K562 (cell line): ENCODE measurements at regions not wholly inside any gene's neighbourhood (a gene's known extent, or its start where the extent isn't known, plus 50 kb on each side); places are given as distances from the start of the nearest gene placed in this dataset.

Source experiments
- ATAC-seq: fragments of 200-7000 bp; cut with Tn5 transposase; 3 replicates; pipeline ENCODE4 v1.9.1; 2020; ENCODE audit warnings: moderate library complexity
- BruUV-seq: library from RNA; stranded (reverse); fragments of 400-500 nt; replicated peaks from 2 replicates; lab custom pipeline; 2021; lab: Mats Ljungman, UMichigan
- CTCF ChIA-PET: fragments of 300-600 bp; formaldehyde crosslinking; extraction: SDS; loops from one replicate; lab custom pipeline; 2021; ENCODE audit warnings: low intra/inter-chr PET ratio; lab: Yijun Ruan, JAX
- POLR2A ChIA-PET: fragments of 300-600, 350-650 bp; sonication (Branson Sonifier 250); formaldehyde crosslinking; extraction: SDS; loops from one replicate; lab custom pipeline; 2021; ENCODE audit warnings: antibody characterized with exemption, inconsistent platforms; lab: Yijun Ruan, JAX
- DNase-seq, 4 experiments: peaks; one replicate each; pipeline versions ENCODE4 v3.0.0 to v3.0.0-alpha.2; 2011 to 2018; ENCODE audit warnings: low spot score in 3 of 4, mixed read lengths in 3 of 4; ENCODE audit errors: extremely low read depth in 1 of 4
- FAIRE-seq: peaks from 2 replicates; lab custom pipeline; 2011; peaks lifted over from hg19 to GRCh38; lab: Jason Lieb, UNC
- H2AFZ ChIP-seq: 2 replicates; pipeline ENCODE4 v1.6.0; 2011; ENCODE audit warnings: low read depth, low read length, control low read depth, inconsistent platforms
- H3K27ac ChIP-seq: fragments of 200-600 bp; 3 replicates; pipeline ENCODE4 v1.8.0; 2011; ENCODE audit warnings: low read depth, mild to moderate bottlenecking, control low read depth, inconsistent platforms, low read length, moderate library complexity, mixed read lengths; ENCODE audit errors: extremely low read depth
- H3K27me3 ChIP-seq, 2 experiments: fragments of 300-600 bp in 1 of 2; 2 replicates in 1 of 2; 3 replicates in 1 of 2; pipeline versions ENCODE4 v1.6.0 to v1.8.0; 2011; ENCODE audit warnings: inconsistent platforms in 2 of 2, low read length in 2 of 2, mild to moderate bottlenecking in 1 of 2, mixed read lengths in 1 of 2, moderate library complexity in 1 of 2; ENCODE audit not compliant: control insufficient read depth in 2 of 2, insufficient read depth in 2 of 2
- H3K36me3 ChIP-seq: fragments of 300-600 bp; 3 replicates; pipeline ENCODE4 v1.8.0; 2011; ENCODE audit warnings: mild to moderate bottlenecking, low read length, inconsistent platforms; ENCODE audit not compliant: control insufficient read depth, insufficient read depth
- H3K4me1 ChIP-seq, 2 experiments: fragments of 200-600 bp in 1 of 2; replicated peaks in 1 of 2; 2 replicates in 1 of 2; 3 replicates in 1 of 2; pipeline versions ENCODE4 v1.5.1 to v1.8.0; 2011; ENCODE audit warnings: inconsistent platforms in 2 of 2, low read length in 2 of 2, mild to moderate bottlenecking in 1 of 2, mixed read lengths in 1 of 2, moderate library complexity in 1 of 2; ENCODE audit not compliant: control insufficient read depth in 2 of 2, insufficient read depth in 2 of 2
- H3K4me2 ChIP-seq: 2 replicates; pipeline ENCODE4 v1.6.1; 2011; ENCODE audit warnings: low read length, control low read depth, inconsistent platforms, mixed read lengths; ENCODE audit not compliant: insufficient read depth
- H3K4me3 ChIP-seq: fragments of 200-600 bp; sonication (generic), shearing (Covaris generic); 2 replicates; pipeline ENCODE4 v1.5.1; 2016; ENCODE audit warnings: control low read depth, inconsistent platforms
- H3K79me2 ChIP-seq: fragments of 200-600 bp; 3 replicates; pipeline ENCODE4 v1.8.0; 2011; ENCODE audit warnings: low read length, inconsistent platforms; ENCODE audit not compliant: control insufficient read depth, insufficient read depth
- H3K9ac ChIP-seq, 2 experiments: 2 replicates each; pipeline versions ENCODE4 v1.6.0 to v1.6.1; 2011; ENCODE audit warnings: low read depth in 2 of 2, low read length in 2 of 2, control low read depth in 1 of 2, inconsistent platforms in 1 of 2, mild to moderate bottlenecking in 1 of 2, mixed read lengths in 1 of 2; ENCODE audit not compliant: insufficient read depth in 1 of 2
- H3K9me1 ChIP-seq: one replicate; pipeline ENCODE4 v1.6.0; 2011; ENCODE audit warnings: inconsistent platforms, mild to moderate bottlenecking, low read length, moderate library complexity; ENCODE audit not compliant: control insufficient read depth, insufficient read depth
- H3K9me3 ChIP-seq: replicated peaks from 2 replicates; pipeline ENCODE4 v1.5.1; 2011; ENCODE audit warnings: low read depth, low read length, inconsistent platforms; ENCODE audit not compliant: control insufficient read depth, insufficient read depth
- H4K20me1 ChIP-seq: replicated peaks from 2 replicates; pipeline ENCODE4 v1.6.1; 2011; ENCODE audit warnings: low read length, inconsistent platforms, mixed read lengths; ENCODE audit not compliant: control insufficient read depth, insufficient read depth
- JUN ChIP-seq, 2 experiments: sonication (generic) in 1 of 2; formaldehyde crosslinking in 1 of 2; IDR thresholded peaks; 2 replicates each; pipeline versions ENCODE4 v1.6.1 to v1.8.0; 2012 to 2022; ENCODE audit warnings: borderline replicate concordance in 2 of 2, mild to moderate bottlenecking in 2 of 2, improper control_type of control experiment in 1 of 2, low read depth in 1 of 2, low read length in 1 of 2, missing genetic modification reagents in 1 of 2
- NFIC ChIP-seq: fragments of 450-650 bp; IDR thresholded peaks from 2 replicates; pipeline ENCODE4 v1.6.1; 2017; ENCODE audit warnings: mild to moderate bottlenecking, inconsistent platforms
- OTX1 ChIP-seq: fragments of 450-650 bp; formaldehyde crosslinking; IDR thresholded peaks from 2 replicates; pipeline ENCODE4 v1.4.0; 2022; ENCODE audit warnings: mild to moderate bottlenecking
- THRA ChIP-seq: fragments of 450-650 bp; IDR thresholded peaks from 2 replicates; pipeline ENCODE4 v1.6.1; 2017; ENCODE audit warnings: mild to moderate bottlenecking, moderate library complexity
- ZBTB17 ChIP-seq: fragments of 450-650 bp; formaldehyde crosslinking; IDR thresholded peaks from 2 replicates; pipeline ENCODE4 v1.4.0; 2020; ENCODE audit warnings: mild to moderate bottlenecking
- ZEB2 ChIP-seq: fragments of 450-650 bp; IDR thresholded peaks from 2 replicates; pipeline ENCODE4 v1.6.1; 2016
- ZKSCAN8 ChIP-seq: fragments of 200-800 bp; sonication (Bioruptor generic); IDR thresholded peaks from 2 replicates; pipeline ENCODE4 v1.6.1; 2016; ENCODE audit warnings: missing genetic modification characterization, missing compliant biosample characterization
- WGBS: fragments of 100-300 bp; shearing (Covaris generic); methylation state at CpG from one replicate; pipeline ENCODE4 v1.1.6; 2016; ENCODE audit warnings: low coverage, mixed read lengths; ENCODE audit not compliant: insufficient coverage; ENCODE audit errors: missing lambda C conversion rate; 5-methylcytosine and 5-hydroxymethylcytosine counted together
- in situ Hi-C: fragments of 300-500 bp; cut with MboI; formaldehyde crosslinking; loops from 4 replicates; pipeline ENCODE4 v1.15.0; 2018; ENCODE audit warnings: inconsistent platforms, mixed read lengths
- intact Hi-C: fragments of 100-400 bp; cut with micrococcal nuclease; formaldehyde crosslinking; loops from 2 replicates; pipeline ENCODE4 v1.14.2; 2022
- TF ChIP-seq, protein P1 (sequence below), 2 experiments: fragments of 450-650 bp; conservative IDR thresholded peaks; 2 replicates each; pipeline ENCODE4 v1.6.1; 2017; ENCODE audit warnings: mild to moderate bottlenecking in 2 of 2, moderate library complexity in 2 of 2
- TF ChIP-seq, protein P2 (sequence below): sonication (generic); formaldehyde crosslinking; IDR thresholded peaks from 2 replicates; pipeline ENCODE4 v1.5.0; 2020; ENCODE audit warnings: missing genetic modification reagents

- POLR2A ChIA-PET = no interaction called here
- intact Hi-C loops = no loop called here
- FAIRE-seq = no peak
These were observed 334.8 kb upstream of the MARCKS start for GRCh38 chr6:113522376-113522775.

More at GRCh38 chr6:113522376-113522775, 334.8 kb upstream of the MARCKS start:
- WGBS = 0% methylated on average over 1 of the region's 1 CpG
- Histone ChIP-seq H3K9me3 (no peaks in the 10 kb centered on the region), H4K20me1 (no peaks in the 10 kb centered on the region), H3K27ac (no peak overlapping the region), H3K4me1 (no peaks in the 10 kb centered on the region), H3K4me3 (no peak overlapping the region), H3K9me1 (no peaks in the 10 kb centered on the region), H3K9ac (no peak overlapping the region), H2AFZ (no peak overlapping the region), H3K36me3 (no peaks in the 10 kb centered on the region), H3K79me2 (no peaks in the 10 kb centered on the region), H3K27me3 (no peaks in the 10 kb centered on the region), H3K4me2 (no peak overlapping the region)
- no TSS peak for BruUV-seq
- ATAC-seq (no peak), DNase-seq (no peak)
- CTCF ChIA-PET = interaction anchor here (0.5 kb wide), 1 partner anchor 1934 kb away, joined by 6 read pairs; no protein-coding TSS in a partner anchor
- in situ Hi-C loops = no loop called here
- TF ChIP-seq JUN (IDR thresholded peaks at IDR 0.05; ENCODE audit: borderline replicate concordance, low read depth, low read length) (no peak), JUN (CRISPR knock-in tag; IDR thresholded peaks at IDR 0.05; ENCODE audit: borderline replicate concordance) (no peak), ZEB2 (no peak), ZBTB17 (CRISPR knock-in tag) (no peak), ZKSCAN8 (no peak), THRA (no peak), OTX1 (CRISPR knock-in tag) (no peak), NFIC (no peak)
- TF ChIP-seq, protein P1, sequence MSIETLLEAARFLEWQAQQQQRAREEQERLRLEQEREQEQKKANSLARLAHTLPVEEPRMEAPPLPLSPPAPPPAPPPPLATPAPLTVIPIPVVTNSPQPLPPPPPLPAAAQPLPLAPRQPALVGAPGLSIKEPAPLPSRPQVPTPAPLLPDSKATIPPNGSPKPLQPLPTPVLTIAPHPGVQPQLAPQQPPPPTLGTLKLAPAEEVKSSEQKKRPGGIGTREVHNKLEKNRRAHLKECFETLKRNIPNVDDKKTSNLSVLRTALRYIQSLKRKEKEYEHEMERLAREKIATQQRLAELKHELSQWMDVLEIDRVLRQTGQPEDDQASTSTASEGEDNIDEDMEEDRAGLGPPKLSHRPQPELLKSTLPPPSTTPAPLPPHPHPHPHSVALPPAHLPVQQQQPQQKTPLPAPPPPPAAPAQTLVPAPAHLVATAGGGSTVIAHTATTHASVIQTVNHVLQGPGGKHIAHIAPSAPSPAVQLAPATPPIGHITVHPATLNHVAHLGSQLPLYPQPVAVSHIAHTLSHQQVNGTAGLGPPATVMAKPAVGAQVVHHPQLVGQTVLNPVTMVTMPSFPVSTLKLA (conservative IDR thresholded peaks at IDR 0.05) = no peak
- TF ChIP-seq, protein P2, sequence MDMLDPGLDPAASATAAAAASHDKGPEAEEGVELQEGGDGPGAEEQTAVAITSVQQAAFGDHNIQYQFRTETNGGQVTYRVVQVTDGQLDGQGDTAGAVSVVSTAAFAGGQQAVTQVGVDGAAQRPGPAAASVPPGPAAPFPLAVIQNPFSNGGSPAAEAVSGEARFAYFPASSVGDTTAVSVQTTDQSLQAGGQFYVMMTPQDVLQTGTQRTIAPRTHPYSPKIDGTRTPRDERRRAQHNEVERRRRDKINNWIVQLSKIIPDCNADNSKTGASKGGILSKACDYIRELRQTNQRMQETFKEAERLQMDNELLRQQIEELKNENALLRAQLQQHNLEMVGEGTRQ = no peak
